Omental fat pad (tissue), 3 donors: ENCODE measurements at regions not wholly inside any gene's neighbourhood (a gene's known extent, or its start where the extent isn't known, plus 50 kb on each side); places are given as distances from the start of the nearest gene placed in this dataset.
"Not testable (repeated sequence)": the region's sequence is repeated elsewhere in the genome, so short reads cannot be mapped to it uniquely, and the experiment has no call there.

Experiments
- ATAC-seq: fragments of 150-250 bp; one replicate; pipeline ENCODE4 v1.9.1; 2016; ENCODE audit warnings: mild to moderate bottlenecking, moderate library complexity; ENCODE audit not compliant: low FRiP score
- DNase-seq: peaks from one replicate; pipeline ENCODE4 v3.0.0-alpha.2; 2019; ENCODE audit warnings: low spot score
- TF ChIP-seq, protein P1 (sequence below), 3 donors: fragments of 450-650 bp; IDR thresholded peaks; one replicate each; pipeline ENCODE4 v1.5.1; 2016 to 2017; ENCODE audit warnings: antibody characterized with exemption in 3 of 3, mild to moderate bottlenecking in 3 of 3, moderate library complexity in 2 of 3

GRCh38 chr7:113519472-113519871 is 399.3 kb downstream of the PPP1R3A start:
- ATAC-seq, result no peak
- TF ChIP-seq, protein P1, sequence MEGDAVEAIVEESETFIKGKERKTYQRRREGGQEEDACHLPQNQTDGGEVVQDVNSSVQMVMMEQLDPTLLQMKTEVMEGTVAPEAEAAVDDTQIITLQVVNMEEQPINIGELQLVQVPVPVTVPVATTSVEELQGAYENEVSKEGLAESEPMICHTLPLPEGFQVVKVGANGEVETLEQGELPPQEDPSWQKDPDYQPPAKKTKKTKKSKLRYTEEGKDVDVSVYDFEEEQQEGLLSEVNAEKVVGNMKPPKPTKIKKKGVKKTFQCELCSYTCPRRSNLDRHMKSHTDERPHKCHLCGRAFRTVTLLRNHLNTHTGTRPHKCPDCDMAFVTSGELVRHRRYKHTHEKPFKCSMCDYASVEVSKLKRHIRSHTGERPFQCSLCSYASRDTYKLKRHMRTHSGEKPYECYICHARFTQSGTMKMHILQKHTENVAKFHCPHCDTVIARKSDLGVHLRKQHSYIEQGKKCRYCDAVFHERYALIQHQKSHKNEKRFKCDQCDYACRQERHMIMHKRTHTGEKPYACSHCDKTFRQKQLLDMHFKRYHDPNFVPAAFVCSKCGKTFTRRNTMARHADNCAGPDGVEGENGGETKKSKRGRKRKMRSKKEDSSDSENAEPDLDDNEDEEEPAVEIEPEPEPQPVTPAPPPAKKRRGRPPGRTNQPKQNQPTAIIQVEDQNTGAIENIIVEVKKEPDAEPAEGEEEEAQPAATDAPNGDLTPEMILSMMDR (IDR thresholded peaks at IDR 0.05), result no peak

DNA sequence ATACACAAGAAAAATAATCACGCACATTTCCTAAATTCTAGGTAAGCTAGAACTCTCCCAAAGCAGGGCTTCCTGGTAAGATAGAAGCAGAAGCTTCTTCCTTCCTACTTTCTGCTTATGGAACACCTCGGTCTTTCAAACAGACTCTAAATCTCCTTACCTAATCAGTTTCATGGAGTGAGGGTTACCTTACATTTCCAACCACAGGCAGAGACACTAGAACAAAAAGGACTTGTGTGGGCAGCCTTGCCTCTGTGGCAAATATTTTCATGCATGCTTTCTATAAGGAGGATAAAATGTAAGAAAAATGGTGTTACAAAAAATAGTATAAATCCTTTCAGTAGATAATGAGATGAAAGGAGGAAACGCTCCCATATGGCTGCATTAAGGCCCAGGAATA is 386.3 kb upstream of the SMIM30 start:
- DNase-seq (no peak), ATAC-seq (no peak)
- TF ChIP-seq, protein P1 (IDR thresholded peaks at IDR 0.05), result no peak

More at GRCh38 chr7:113519472-113519871, 399.3 kb downstream of the PPP1R3A start:
- DNase-seq, result no peak

GRCh38 chr7:113504142-113504541 is 385.8 kb upstream of the SMIM30 start:
- TF ChIP-seq, protein P1 (IDR thresholded peaks at IDR 0.05), result no peak
- DNase-seq (no peak), ATAC-seq (no peak)

DNA sequence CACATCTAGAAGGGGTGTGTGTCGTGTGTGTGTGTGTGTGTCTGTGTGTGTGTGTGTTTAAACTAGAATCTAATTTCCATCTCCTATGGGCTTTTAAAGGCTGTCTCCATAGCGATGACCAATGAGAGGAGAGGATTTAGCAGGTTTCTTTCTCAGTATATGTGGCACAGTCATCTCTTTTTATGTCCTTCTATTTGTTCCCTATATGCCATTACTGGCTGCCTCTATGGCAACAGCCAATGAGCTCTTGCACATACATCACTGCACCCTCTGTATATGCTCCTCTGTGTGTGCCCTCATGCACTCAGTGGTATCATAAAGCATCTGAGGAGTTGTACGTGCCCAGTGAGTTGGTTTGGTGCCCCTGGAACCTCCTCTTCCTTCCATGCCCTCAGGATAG is 378.2 kb upstream of the SMIM30 start:
- not testable (repeated sequence) for DNase-seq, ATAC-seq

- ATAC-seq, DNase-seq: not testable (repeated sequence)
These were observed 376.6 kb upstream of the SMIM30 start for GRCh38 chr7:113494797-113495566.

DNA sequence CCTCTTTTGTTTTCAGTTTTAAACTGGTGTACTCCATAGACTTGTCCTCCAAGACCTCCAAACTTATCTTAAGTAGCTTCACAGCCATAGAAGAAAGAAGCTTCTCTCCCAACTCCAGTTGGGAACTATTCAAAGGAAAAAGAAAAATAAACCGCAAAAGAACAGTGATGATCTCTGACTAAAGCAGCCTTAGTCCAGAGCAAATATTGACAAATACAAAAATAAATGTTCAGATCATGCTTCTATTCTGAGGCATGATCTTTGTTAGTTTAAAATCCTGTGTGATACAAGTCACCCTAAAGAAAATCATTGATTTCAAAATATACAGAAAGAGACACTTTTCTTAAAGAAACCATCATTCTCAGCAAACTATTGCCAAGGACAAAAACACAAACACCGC is 373.0 kb upstream of the SMIM30 start:
- TF ChIP-seq, protein P1 (IDR thresholded peaks at IDR 0.05), result no peak
- DNase-seq, result no peak

GRCh38 chr7:113487925-113488731 is 369.8 kb upstream of the SMIM30 start:
- ATAC-seq (no peak), DNase-seq (no peak)
- TF ChIP-seq, protein P1 (IDR thresholded peaks at IDR 0.05), result no peak

More for the DNA sequence above, 373.0 kb upstream of the SMIM30 start:
- no peak for ATAC-seq

DNA sequence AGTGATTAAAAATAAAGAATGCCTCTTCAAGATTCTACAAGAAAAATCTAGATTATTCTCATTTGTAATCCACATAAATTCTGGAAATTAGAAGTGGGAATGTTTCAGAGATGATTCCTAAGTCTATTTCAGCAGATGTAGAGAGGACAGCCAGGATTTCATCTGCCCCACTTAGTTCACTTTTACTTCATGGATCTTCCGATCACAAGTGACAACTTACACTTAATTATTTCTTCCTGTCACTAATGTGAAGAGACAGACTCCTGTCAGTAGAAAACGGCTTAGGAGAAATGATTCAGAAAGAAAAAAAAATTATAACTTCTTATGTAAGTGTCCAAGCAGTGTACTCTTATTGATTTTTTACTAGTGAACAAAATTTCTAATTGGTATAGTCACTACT is 368.2 kb upstream of the SMIM30 start:
- TF ChIP-seq, protein P1 (IDR thresholded peaks at IDR 0.05), result no peak
- DNase-seq, result no peak
- ATAC-seq, result no peak
